Panc1 (cell line): ENCODE measurements at regions not wholly inside any gene's neighbourhood (a gene's known extent, or its start where the extent isn't known, plus 50 kb on each side); places are given as distances from the start of the nearest gene placed in this dataset.
"Not testable (repeated sequence)": the region's sequence is repeated elsewhere in the genome, so short reads cannot be mapped to it uniquely, and the experiment has no call there.

Experiments
- ATAC-seq: fragments of 200-7000 bp; cut with Tn5 transposase; 2 replicates; pipeline ENCODE4 v1.9.1; 2020; ENCODE audit warnings: mild to moderate bottlenecking, moderate library complexity
- BruUV-seq: library from RNA; stranded (reverse); fragments of 400-500 nt; replicated peaks from 2 replicates; lab custom pipeline; 2021; lab: Mats Ljungman, UMichigan
- CTCF ChIA-PET: fragments of 300-600 bp; sonication (Branson Sonifier 250); formaldehyde crosslinking; loops from one replicate; lab custom pipeline; 2022; ENCODE audit warnings: antibody characterized with exemption; lab: Charles Lee
- POLR2A ChIA-PET: fragments of 300-600 bp; sonication (Branson Sonifier 250); formaldehyde crosslinking; loops from one replicate; lab custom pipeline; 2022; ENCODE audit warnings: antibody characterized with exemption; lab: Charles Lee
- DNase-seq: peaks from one replicate; pipeline ENCODE4 v3.0.0-alpha.2; 2010; ENCODE audit warnings: low read depth, low spot score
- H3K27ac ChIP-seq: 2 replicates; pipeline ENCODE4 v1.5.1; 2011; ENCODE audit warnings: mild to moderate bottlenecking, low read length, inconsistent platforms
- H3K27me3 ChIP-seq: fragments of 200-500 bp; sonication (Bioruptor generic); 2 replicates; pipeline ENCODE4 v1.6.0; 2014; ENCODE audit warnings: low read length, inconsistent platforms; ENCODE audit not compliant: control insufficient read depth, insufficient read depth
- H3K36me3 ChIP-seq: fragments of 200-500 bp; sonication (Bioruptor generic); 2 replicates; pipeline ENCODE4 v1.5.1; 2014; ENCODE audit warnings: inconsistent platforms, mild to moderate bottlenecking, low read length, moderate library complexity; ENCODE audit not compliant: control insufficient read depth, insufficient read depth
- H3K4me1 ChIP-seq: 2 replicates; pipeline ENCODE4 v1.5.1; 2011; ENCODE audit warnings: inconsistent platforms, mild to moderate bottlenecking, low read length, moderate library complexity; ENCODE audit not compliant: control insufficient read depth, insufficient read depth
- H3K4me3 ChIP-seq, 2 experiments: 2 replicates each; pipeline ENCODE4 v1.5.1; 2011 to 2012; ENCODE audit warnings: low read depth in 2 of 2, low read length in 2 of 2, mild to moderate bottlenecking in 2 of 2, inconsistent platforms in 1 of 2, moderate library complexity in 1 of 2
- H3K9me3 ChIP-seq: fragments of 200-500 bp; sonication (Bioruptor generic); 2 replicates; pipeline ENCODE4 v1.5.1; 2014; ENCODE audit warnings: low read depth, mild to moderate bottlenecking, inconsistent platforms, low read length, moderate library complexity; ENCODE audit not compliant: control insufficient read depth, insufficient read depth
- CTCF ChIP-seq: fragments of 450-650 bp; IDR thresholded peaks from 2 replicates; pipeline ENCODE4 v1.5.1; 2017; ENCODE audit warnings: mild to moderate bottlenecking
- POLR2AphosphoS5 ChIP-seq: IDR thresholded peaks from 2 replicates; pipeline ENCODE4 v1.6.1; 2012; ENCODE audit warnings: mild to moderate bottlenecking, low read depth, low read length, moderate library complexity
- REST ChIP-seq, 2 experiments: IDR thresholded peaks; 2 replicates each; pipeline ENCODE4 v1.6.1; 2011 to 2012; ENCODE audit warnings: low read depth in 2 of 2, control low read depth in 1 of 2, low read length in 1 of 2, mild to moderate bottlenecking in 1 of 2, moderate library complexity in 1 of 2; ENCODE audit not compliant: insufficient read depth in 1 of 2
- SIN3A ChIP-seq: IDR thresholded peaks from 2 replicates; pipeline ENCODE4 v1.6.1; 2012; ENCODE audit warnings: low read depth, mild to moderate bottlenecking, low read length, moderate library complexity, borderline replicate concordance; ENCODE audit not compliant: insufficient read depth
- TCF7L2 ChIP-seq: IDR thresholded peaks from 2 replicates; pipeline ENCODE4 v1.6.1; 2011; ENCODE audit warnings: mild to moderate bottlenecking, low read depth, low read length, inconsistent platforms
- in situ Hi-C: cut with HindIII; loops from 2 replicates; pipeline ENCODE4 v1.10.0; 2016; ENCODE audit warnings: low sequenced_read_pairs, low pct_unique_long_range_greater_than_20kb
- intact Hi-C: fragments of 100-400 bp; cut with micrococcal nuclease; formaldehyde crosslinking; loops from one replicate; pipeline ENCODE4 v1.10.0; 2022; ENCODE audit not compliant: unreplicated experiment

GRCh38 chrX:82541822-82542221, 966.3 kb upstream of the POU3F4 start:
- intact Hi-C loops: no loop called here
- H3K36me3 ChIP-seq: no peaks in the 10 kb centered on the region
- POLR2A ChIA-PET: no interaction called here

GRCh38 chrX:82552201-82552600, 955.9 kb upstream of the POU3F4 start:
- in situ Hi-C loops, H3K9me3 ChIP-seq, H3K4me3 ChIP-seq, DNase-seq, POLR2A ChIA-PET, ATAC-seq, H3K36me3 ChIP-seq, H3K27me3 ChIP-seq, BruUV-seq, CTCF ChIA-PET, H3K4me1 ChIP-seq, intact Hi-C loops, H3K27ac ChIP-seq: not testable (repeated sequence)

More at GRCh38 chrX:82541822-82542221, 966.3 kb upstream of the POU3F4 start:
- in situ Hi-C loops: no loop called here
- Histone ChIP-seq H3K27ac (no peak overlapping the region), H3K4me3 (no peak overlapping the region), H3K27me3 (no peaks in the 10 kb centered on the region), H3K9me3 (no peaks in the 10 kb centered on the region), H3K4me1 (no peaks in the 10 kb centered on the region)
- ATAC-seq (no peak), DNase-seq (no peak)
- CTCF ChIA-PET: no interaction called here
- BruUV-seq: no TSS peak
- TF ChIP-seq REST (IDR thresholded peaks at IDR 0.05; ENCODE audit: insufficient read depth in 1 of 2, low read depth in 2 of 2, low read length in 1 of 2): no peak
- TF ChIP-seq CTCF: no peak
- no peak for TF ChIP-seq TCF7L2
- no peak for TF ChIP-seq SIN3A
- TF ChIP-seq POLR2AphosphoS5: no peak

- Histone ChIP-seq H3K4me1 (no peaks in the 10 kb centered on the region), H3K36me3 (no peaks in the 10 kb centered on the region), H3K9me3 (no peaks in the 10 kb centered on the region), H3K27me3 (no peaks in the 10 kb centered on the region), H3K4me3 (no peak overlapping the region), H3K27ac (no peak overlapping the region)
- no peak for DNase-seq
- intact Hi-C loops: no loop called here
- POLR2A ChIA-PET: interaction anchor here (0.6 kb wide), 1 partner anchor 448 kb away, joined by 3 read pairs; no protein-coding TSS in a partner anchor
- CTCF ChIA-PET: no interaction called here
- ATAC-seq: no peak
- in situ Hi-C loops: no loop called here
- no TSS peak for BruUV-seq
- TF ChIP-seq TCF7L2: no peak
- no peak for TF ChIP-seq SIN3A
- TF ChIP-seq REST (IDR thresholded peaks at IDR 0.05; ENCODE audit: insufficient read depth in 1 of 2, low read depth in 2 of 2, low read length in 1 of 2): no peak
- no peak for TF ChIP-seq CTCF
- TF ChIP-seq POLR2AphosphoS5: no peak
These were observed 951.5 kb upstream of the POU3F4 start for GRCh38 chrX:82556588-82556987.
